ENCODE measurements at regions not wholly inside any gene's neighbourhood (a gene's known extent, or its start where the extent isn't known, plus 50 kb on each side); places are given as distances from the start of the nearest gene placed in this dataset.

DNA sequence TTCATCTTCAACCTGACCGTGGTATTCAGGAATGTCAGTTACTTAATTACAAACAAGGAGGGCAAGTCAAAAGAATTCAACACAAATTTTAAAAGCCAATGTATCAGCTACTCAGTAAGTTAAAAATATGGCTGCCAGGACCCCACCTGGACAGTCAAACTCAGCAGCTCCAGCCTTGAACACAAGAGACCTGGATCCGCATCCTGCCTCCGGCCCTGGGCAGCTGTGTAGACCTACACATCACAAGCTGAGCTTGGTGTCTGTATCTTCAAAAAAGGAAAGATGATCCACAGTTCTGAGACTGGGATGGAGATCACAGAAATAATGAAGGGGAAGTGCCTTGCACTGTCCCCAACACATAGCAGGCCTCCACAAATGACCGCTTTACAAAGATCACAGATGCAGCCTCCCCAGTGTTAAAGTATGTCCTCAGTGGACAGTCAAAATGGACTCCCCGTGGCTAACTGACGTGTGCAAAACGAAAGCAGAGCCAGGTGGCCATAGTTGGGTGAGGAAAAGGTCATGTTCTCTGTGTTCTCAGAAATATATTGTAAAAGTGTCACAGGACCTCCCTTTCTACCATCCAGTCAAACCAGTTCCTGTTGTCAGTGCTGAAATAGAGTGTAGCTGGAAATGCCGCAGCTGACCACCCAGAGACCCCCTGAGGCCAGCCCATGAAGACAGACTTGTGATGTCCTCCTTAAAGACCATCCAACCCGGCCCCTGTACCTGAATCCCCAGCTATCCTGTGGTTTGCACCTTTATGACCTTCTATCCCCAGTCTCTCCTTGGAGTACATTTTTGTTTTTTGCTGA lies 168.5 kb upstream of the NSMCE3 start:
- intact Hi-C loops (cut with DNase I; ENCODE audit: low total_unique reads), result no loop called here
- TF ChIP-seq POLR2A (IDR thresholded peaks at IDR 0.05) (no peak), CTCF (IDR thresholded peaks at IDR 0.05) (no peak)
- no peaks in the 10 kb centered on the region for H3K4me1 ChIP-seq
- DNase-seq, result no peak
- H3K27ac ChIP-seq, result no peak overlapping the region
- H3K27me3 ChIP-seq, result no peaks in the 10 kb centered on the region
- H3K4me3 ChIP-seq, result no peak overlapping the region
- no peaks in the 10 kb centered on the region for H3K9me3 ChIP-seq
- no peaks in the 10 kb centered on the region for H3K36me3 ChIP-seq

- Histone ChIP-seq H3K4me3 (no peak overlapping the region), H3K4me1 (no peaks in the 10 kb centered on the region), H3K9me3 (no peaks in the 10 kb centered on the region), H3K36me3 (no peaks in the 10 kb centered on the region), H3K27ac (no peak overlapping the region), H3K27me3 (no peaks in the 10 kb centered on the region)
- DNase-seq, result no peak
- intact Hi-C loops (cut with DNase I; ENCODE audit: low total_unique reads), result no loop called here
- TF ChIP-seq CTCF (IDR thresholded peaks at IDR 0.05), result no peak
- no peak for TF ChIP-seq POLR2A (IDR thresholded peaks at IDR 0.05)
These were observed 166.2 kb upstream of the NSMCE3 start for GRCh38 chr15:29435811-29436210.

- Histone ChIP-seq H3K9me3 (no peaks in the 10 kb centered on the region), H3K4me1 (no peaks in the 10 kb centered on the region), H3K27ac (no peak overlapping the region), H3K4me3 (no peak overlapping the region), H3K36me3 (no peaks in the 10 kb centered on the region), H3K27me3 (no peaks in the 10 kb centered on the region)
- no peak for DNase-seq
- intact Hi-C loops (cut with DNase I; ENCODE audit: low total_unique reads), result no loop called here
- TF ChIP-seq POLR2A (IDR thresholded peaks at IDR 0.05), result no peak
- no peak for TF ChIP-seq CTCF (IDR thresholded peaks at IDR 0.05)
These were observed 164.7 kb upstream of the NSMCE3 start for GRCh38 chr15:29434280-29434679.

DNA sequence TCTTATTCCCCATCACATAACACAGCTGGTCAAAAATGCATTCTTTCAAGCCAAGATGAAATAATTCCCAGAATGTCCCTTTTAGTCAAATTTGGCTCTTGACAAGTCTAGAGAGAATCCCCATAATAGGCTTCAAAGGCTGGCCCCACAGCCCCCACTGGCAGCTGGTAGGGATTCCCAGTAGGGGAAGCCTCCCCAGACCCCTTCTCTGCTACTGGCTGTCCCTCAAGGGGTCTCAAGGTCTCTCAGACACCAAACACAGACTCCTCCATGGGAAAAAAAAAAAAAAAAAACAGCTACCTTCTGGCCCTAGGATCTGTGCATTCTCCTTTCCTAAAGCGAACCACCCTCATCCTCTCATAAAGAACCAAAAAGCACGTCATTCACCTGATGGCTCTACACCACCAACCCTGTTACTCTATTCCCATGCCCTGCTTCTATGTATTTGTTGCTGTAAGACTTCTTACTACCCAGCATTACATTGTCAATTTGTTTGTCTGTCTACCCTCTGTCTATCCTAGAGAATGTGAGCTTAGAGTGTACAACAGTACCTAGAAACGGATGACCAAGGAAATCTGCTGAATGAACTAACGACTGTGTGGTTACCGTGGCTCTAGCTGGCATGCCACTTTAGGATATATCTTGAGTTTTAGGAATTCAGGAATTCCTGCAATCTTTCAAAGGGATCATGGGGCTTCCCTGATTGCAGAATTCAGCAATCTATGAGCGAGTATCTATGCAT lies 164.1 kb upstream of the NSMCE3 start:
- no peak for TF ChIP-seq POLR2A (IDR thresholded peaks at IDR 0.05)
- Histone ChIP-seq H3K36me3 (no peaks in the 10 kb centered on the region), H3K27ac (no peak overlapping the region), H3K9me3 (no peaks in the 10 kb centered on the region), H3K27me3 (no peaks in the 10 kb centered on the region), H3K4me3 (no peak overlapping the region), H3K4me1 (no peaks in the 10 kb centered on the region)
- no peak for DNase-seq
- intact Hi-C loops (cut with DNase I; ENCODE audit: low total_unique reads), result no loop called here

- TF ChIP-seq POLR2A (IDR thresholded peaks at IDR 0.05) (no peak), CTCF (IDR thresholded peaks at IDR 0.05) (no peak)
- Histone ChIP-seq H3K27me3 (no peaks in the 10 kb centered on the region), H3K4me1 (no peaks in the 10 kb centered on the region), H3K36me3 (no peaks in the 10 kb centered on the region), H3K4me3 (no peak overlapping the region), H3K27ac (no peak overlapping the region), H3K9me3 (no peaks in the 10 kb centered on the region)
- intact Hi-C loops (cut with DNase I; ENCODE audit: low total_unique reads), result no loop called here
- no peak for DNase-seq
These were observed 163.4 kb upstream of the NSMCE3 start for GRCh38 chr15:29433050-29433318.
